Cardiac muscle cell (in vitro differentiated cells and primary cell): ENCODE measurements at regions not wholly inside any gene's neighbourhood (a gene's known extent, or its start where the extent isn't known, plus 50 kb on each side); places are given as distances from the start of the nearest gene placed in this dataset.

Experiments used
- DNase-seq, 2 donors: peaks; one replicate each; pipeline versions ENCODE4 v3.0.0 to v3.0.0-alpha.2; 2010 to 2017; ENCODE audit warnings: low read depth in 1 of 2, low spot score in 1 of 2
- H3K27ac ChIP-seq: fragments of 200-600 bp; sonication (generic); 2 replicates; pipeline ENCODE4 v1.5.1; 2016
- H3K27me3 ChIP-seq: fragments of 200-600 bp; sonication (generic); 2 replicates; pipeline ENCODE4 v1.6.0; 2016; ENCODE audit warnings: control low read depth
- H3K36me3 ChIP-seq: fragments of 200-600 bp; sonication (generic); 2 replicates; pipeline ENCODE4 v1.5.1; 2016; ENCODE audit warnings: control low read depth
- H3K4me1 ChIP-seq: fragments of 200-600 bp; sonication (generic); 2 replicates; pipeline ENCODE4 v1.8.1; 2017; ENCODE audit warnings: low read depth, mild to moderate bottlenecking, mixed run types
- H3K4me3 ChIP-seq: fragments of 200-600 bp; sonication (generic); 2 replicates; pipeline ENCODE4 v1.5.1; 2016; ENCODE audit warnings: mild to moderate bottlenecking
- H3K9me3 ChIP-seq: fragments of 200-600 bp; sonication (generic); 2 replicates; pipeline ENCODE4 v1.5.1; 2017; ENCODE audit warnings: low read depth, mild to moderate bottlenecking, control low read depth
- TF ChIP-seq, protein P1 (sequence below): IDR thresholded peaks from 2 replicates; pipeline ENCODE4 v1.5.1; 2012; ENCODE audit warnings: low read depth, mild to moderate bottlenecking, low read length

DNA sequence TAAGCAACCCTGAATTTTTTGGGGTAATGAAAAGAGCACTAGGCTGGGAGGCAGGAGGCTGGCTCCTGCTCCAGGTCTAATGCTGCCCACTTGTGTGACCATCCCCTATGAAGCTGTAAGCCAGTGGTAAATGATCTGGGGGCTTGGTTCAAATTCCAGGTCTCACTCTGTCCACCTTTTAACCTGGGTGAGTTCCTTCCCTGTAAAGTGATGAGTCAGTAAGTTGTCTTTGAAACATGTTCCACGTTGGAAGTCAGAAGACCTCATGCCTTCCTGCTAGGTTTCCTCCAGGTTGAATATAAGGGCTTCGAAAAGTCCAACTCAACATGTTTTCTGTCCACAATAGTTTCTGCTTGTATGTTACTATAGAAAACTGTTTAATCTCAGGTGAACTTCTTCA lies 160.9 kb upstream of the MYT1L start:
- no peaks in the 10 kb centered on the region for H3K36me3 ChIP-seq
- H3K27ac ChIP-seq = no peak overlapping the region
- H3K4me3 ChIP-seq = no peak overlapping the region
- H3K4me1 ChIP-seq = no peaks in the 10 kb centered on the region
- no peaks in the 10 kb centered on the region for H3K27me3 ChIP-seq
- TF ChIP-seq, protein P1, sequence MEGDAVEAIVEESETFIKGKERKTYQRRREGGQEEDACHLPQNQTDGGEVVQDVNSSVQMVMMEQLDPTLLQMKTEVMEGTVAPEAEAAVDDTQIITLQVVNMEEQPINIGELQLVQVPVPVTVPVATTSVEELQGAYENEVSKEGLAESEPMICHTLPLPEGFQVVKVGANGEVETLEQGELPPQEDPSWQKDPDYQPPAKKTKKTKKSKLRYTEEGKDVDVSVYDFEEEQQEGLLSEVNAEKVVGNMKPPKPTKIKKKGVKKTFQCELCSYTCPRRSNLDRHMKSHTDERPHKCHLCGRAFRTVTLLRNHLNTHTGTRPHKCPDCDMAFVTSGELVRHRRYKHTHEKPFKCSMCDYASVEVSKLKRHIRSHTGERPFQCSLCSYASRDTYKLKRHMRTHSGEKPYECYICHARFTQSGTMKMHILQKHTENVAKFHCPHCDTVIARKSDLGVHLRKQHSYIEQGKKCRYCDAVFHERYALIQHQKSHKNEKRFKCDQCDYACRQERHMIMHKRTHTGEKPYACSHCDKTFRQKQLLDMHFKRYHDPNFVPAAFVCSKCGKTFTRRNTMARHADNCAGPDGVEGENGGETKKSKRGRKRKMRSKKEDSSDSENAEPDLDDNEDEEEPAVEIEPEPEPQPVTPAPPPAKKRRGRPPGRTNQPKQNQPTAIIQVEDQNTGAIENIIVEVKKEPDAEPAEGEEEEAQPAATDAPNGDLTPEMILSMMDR = no peak
- DNase-seq = no peak
- no peaks in the 10 kb centered on the region for H3K9me3 ChIP-seq

DNA sequence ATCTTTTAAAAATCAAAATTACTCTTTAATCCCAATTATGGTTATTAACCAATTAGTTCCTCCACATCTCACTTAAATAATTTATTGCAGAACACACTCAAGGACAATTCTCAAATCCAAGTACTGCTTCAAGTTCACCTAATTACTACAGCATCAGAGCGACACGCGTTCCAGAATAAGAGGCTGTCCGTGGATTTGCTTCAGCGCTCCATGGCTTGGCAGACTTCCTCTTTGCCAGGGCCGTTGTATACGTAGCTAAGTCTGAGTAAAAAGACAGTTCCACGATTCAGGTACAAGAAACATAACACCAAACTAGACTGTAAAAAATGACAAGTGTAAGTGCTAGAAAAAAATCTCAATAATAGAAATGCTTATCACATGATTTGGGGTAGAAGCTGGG lies 153.2 kb upstream of the MYT1L start:
- Histone ChIP-seq H3K27me3 (no peaks in the 10 kb centered on the region), H3K36me3 (no peaks in the 10 kb centered on the region), H3K4me3 (no peak overlapping the region), H3K4me1 (no peaks in the 10 kb centered on the region), H3K9me3 (no peaks in the 10 kb centered on the region), H3K27ac (no peak overlapping the region)
- DNase-seq = no peak
- TF ChIP-seq, protein P1 = no peak

DNA sequence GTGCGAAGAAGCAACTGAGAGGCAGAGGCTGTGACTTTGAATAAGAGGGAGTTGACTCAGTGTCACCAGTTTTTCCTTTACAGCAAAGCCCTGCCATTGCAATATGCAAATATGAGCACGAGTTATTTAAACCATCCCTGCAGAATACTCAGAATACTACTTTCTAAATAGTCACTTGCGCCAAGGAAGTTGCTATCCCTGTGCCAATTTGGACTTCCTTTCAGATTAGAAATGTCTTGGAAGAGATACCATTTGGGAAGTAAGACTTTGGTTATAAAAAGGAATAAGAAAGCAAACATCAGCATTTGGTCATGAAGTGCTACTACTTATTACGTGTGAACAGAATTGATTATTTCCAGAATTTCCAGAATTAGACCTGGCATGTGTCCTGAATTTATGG lies 151.8 kb upstream of the MYT1L start:
- Histone ChIP-seq H3K27ac (no peak overlapping the region), H3K4me1 (no peaks in the 10 kb centered on the region), H3K9me3 (no peaks in the 10 kb centered on the region), H3K27me3 (no peaks in the 10 kb centered on the region), H3K36me3 (no peaks in the 10 kb centered on the region), H3K4me3 (no peak overlapping the region)
- TF ChIP-seq, protein P1 = no peak
- DNase-seq = no peak

GRCh38 chr2:2472881-2473280 lies 141.8 kb upstream of the MYT1L start:
- no peaks in the 10 kb centered on the region for H3K36me3 ChIP-seq
- no peak overlapping the region for H3K27ac ChIP-seq

DNA sequence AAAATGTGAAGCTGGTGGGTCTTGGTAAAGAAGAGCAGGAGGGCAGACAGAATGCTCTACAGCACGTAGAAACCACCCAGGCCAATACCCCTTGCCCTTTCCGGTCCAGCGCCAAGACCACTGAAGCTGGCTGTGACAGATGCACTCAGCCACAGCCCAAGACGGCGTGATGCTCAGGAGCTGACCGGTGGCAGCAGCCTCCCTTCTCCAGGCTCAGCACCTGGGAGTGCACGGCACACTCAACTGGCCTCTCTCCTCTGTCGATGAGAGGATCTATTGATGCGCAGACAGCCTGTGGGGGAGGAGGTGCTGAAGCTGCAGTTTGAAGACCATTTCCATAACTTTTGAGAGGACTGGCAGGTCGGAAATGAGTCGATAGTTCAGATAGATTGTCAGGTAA lies 141.0 kb upstream of the MYT1L start:
- Histone ChIP-seq H3K27ac (no peak overlapping the region), H3K36me3 (no peaks in the 10 kb centered on the region), H3K4me1 (peaks cover 3% of the 10 kb centered on the region), H3K9me3 (no peaks in the 10 kb centered on the region), H3K27me3 (no peaks in the 10 kb centered on the region), H3K4me3 (no peak overlapping the region)
- no peak for DNase-seq
- TF ChIP-seq, protein P1 = no peak

More at GRCh38 chr2:2472881-2473280, 141.8 kb upstream of the MYT1L start:
- Histone ChIP-seq H3K9me3 (no peaks in the 10 kb centered on the region), H3K27me3 (no peaks in the 10 kb centered on the region), H3K4me1 (peaks cover 3% of the 10 kb centered on the region), H3K4me3 (no peak overlapping the region)
- DNase-seq = no peak
- TF ChIP-seq, protein P1 = no peak

GRCh38 chr2:2466534-2466933 lies 135.5 kb upstream of the MYT1L start:
- DNase-seq = no peak
- TF ChIP-seq, protein P1 = no peak
- H3K27me3 ChIP-seq = no peaks in the 10 kb centered on the region

More at GRCh38 chr2:2466534-2466933, 135.5 kb upstream of the MYT1L start:
- no peaks in the 10 kb centered on the region for H3K9me3 ChIP-seq
- H3K4me1 ChIP-seq = peaks cover 3% of the 10 kb centered on the region
- H3K4me3 ChIP-seq = no peak overlapping the region
- no peaks in the 10 kb centered on the region for H3K36me3 ChIP-seq
- no peak overlapping the region for H3K27ac ChIP-seq
